NCI-H2196 (cell line): ENCODE measurements at regions not wholly inside any gene's neighbourhood (a gene's known extent, or its start where the extent isn't known, plus 50 kb on each side); places are given as distances from the start of the nearest gene placed in this dataset.

Source experiments
- DNase-seq: peaks from one replicate; lab custom pipeline; 2025; ENCODE audit not compliant: unreplicated experiment; lab: John Stamatoyannopoulos, UW

GRCh38 chr6:79307321-79308036, 73.0 kb upstream of the HMGN3 start:
- DNase-seq: no peak

- no peak for DNase-seq
Measured at GRCh38 chr6:79305020-79305419, 70.5 kb upstream of the HMGN3 start.

GRCh38 chr6:79302341-79302740, 67.9 kb upstream of the HMGN3 start:
- no peak for DNase-seq

GRCh38 chr6:79301290-79301689, 66.8 kb upstream of the HMGN3 start:
- no peak for DNase-seq

GRCh38 chr6:79296211-79296610, 61.7 kb upstream of the HMGN3 start:
- no peak for DNase-seq
